Neuronal stem cell (in vitro differentiated cells): ENCODE measurements at regions not wholly inside any gene's neighbourhood (a gene's known extent, or its start where the extent isn't known, plus 50 kb on each side); places are given as distances from the start of the nearest gene placed in this dataset.

Experiments
- DNase-seq: peaks from one replicate; pipeline ENCODE4 v3.0.0-alpha.2; 2013; ENCODE audit warnings: low spot score
- H2AFZ ChIP-seq: one replicate; pipeline ENCODE4 v1.6.1; 2013; ENCODE audit warnings: mild to moderate bottlenecking, low read length, inconsistent platforms
- H2AK5ac ChIP-seq: 2 replicates; pipeline ENCODE4 v1.6.1; 2013; ENCODE audit warnings: low read depth, mild to moderate bottlenecking, inconsistent platforms, low read length, moderate library complexity, mixed read lengths
- H2BK120ac ChIP-seq: 2 replicates; pipeline ENCODE4 v1.6.1; 2013; ENCODE audit warnings: low read depth, mild to moderate bottlenecking, inconsistent platforms, low read length, moderate library complexity, mixed read lengths
- H2BK12ac ChIP-seq: one replicate; pipeline ENCODE4 v1.6.1; 2013; ENCODE audit warnings: low read length, inconsistent platforms
- H2BK15ac ChIP-seq: 2 replicates; pipeline ENCODE4 v1.6.1; 2013; ENCODE audit warnings: mild to moderate bottlenecking, low read length, inconsistent platforms, mixed read lengths
- H2BK5ac ChIP-seq: one replicate; pipeline ENCODE4 v1.6.1; 2013; ENCODE audit warnings: inconsistent platforms, mild to moderate bottlenecking, low read length, moderate library complexity
- H3K14ac ChIP-seq: one replicate; pipeline ENCODE4 v1.6.1; 2013; ENCODE audit warnings: low read length, inconsistent platforms
- H3K18ac ChIP-seq: 2 replicates; pipeline ENCODE4 v1.6.1; 2013; ENCODE audit warnings: low read length, inconsistent platforms
- H3K23ac ChIP-seq: 2 replicates; pipeline ENCODE4 v1.6.1; 2013; ENCODE audit warnings: low read depth, mild to moderate bottlenecking, mixed read lengths, low read length, inconsistent platforms; ENCODE audit not compliant: poor library complexity
- H3K27ac ChIP-seq: replicated peaks from 3 replicates; pipeline ENCODE4 v1.5.1; 2013; ENCODE audit warnings: low read length, inconsistent platforms
- H3K27me3 ChIP-seq, 3 experiments: 2 replicates each; pipeline ENCODE4 v1.6.1; 2013; ENCODE audit warnings: low read length in 3 of 3, mild to moderate bottlenecking in 2 of 3, inconsistent platforms in 1 of 3, low read depth in 1 of 3, mixed read lengths in 1 of 3, moderate library complexity in 1 of 3; ENCODE audit not compliant: control insufficient read depth in 3 of 3, insufficient read depth in 3 of 3
- H3K36me3 ChIP-seq, 2 donors: replicated peaks in 1 of 2; 2 replicates each; pipeline ENCODE4 v1.6.1; 2013; ENCODE audit warnings: low read length in 2 of 2; ENCODE audit not compliant: control insufficient read depth in 2 of 2, insufficient read depth in 2 of 2
- H3K4ac ChIP-seq: 2 replicates; pipeline ENCODE4 v1.6.1; 2013; ENCODE audit warnings: inconsistent platforms, mild to moderate bottlenecking, low read length, moderate library complexity
- H3K4me1 ChIP-seq, 2 donors: 1 replicate in 1 of 2; 2 replicates in 1 of 2; pipeline ENCODE4 v1.6.1; 2013; ENCODE audit warnings: low read length in 2 of 2, low read depth in 1 of 2; ENCODE audit not compliant: control insufficient read depth in 2 of 2, insufficient read depth in 1 of 2
- H3K4me2 ChIP-seq: one replicate; pipeline ENCODE4 v1.6.1; 2013; ENCODE audit warnings: mild to moderate bottlenecking, low read length, inconsistent platforms; ENCODE audit not compliant: insufficient read depth, poor library complexity, severe bottlenecking
- H3K4me3 ChIP-seq, 2 donors: 2 replicates each; pipeline ENCODE4 v1.5.1; 2013; ENCODE audit warnings: low read length in 2 of 2, mild to moderate bottlenecking in 2 of 2, inconsistent platforms in 1 of 2, moderate library complexity in 1 of 2
- H3K79me1 ChIP-seq: one replicate; pipeline ENCODE4 v1.6.1; 2013; ENCODE audit warnings: low read depth, mild to moderate bottlenecking, inconsistent platforms, low read length, moderate library complexity
- H3K9ac ChIP-seq: one replicate; pipeline ENCODE4 v1.6.1; 2013; ENCODE audit warnings: mild to moderate bottlenecking, low read depth, low read length, inconsistent platforms; ENCODE audit not compliant: poor library complexity
- H3K9me3 ChIP-seq, 2 donors: replicated peaks in 1 of 2; 2 replicates each; pipeline versions ENCODE3 to v1.6.1; 2013; ENCODE audit warnings: low read length in 2 of 2, mild to moderate bottlenecking in 2 of 2, inconsistent platforms in 1 of 2, low read depth in 1 of 2, mixed read lengths in 1 of 2, moderate library complexity in 1 of 2; ENCODE audit not compliant: control insufficient read depth in 2 of 2, insufficient read depth in 1 of 2
- H4K8ac ChIP-seq: one replicate; pipeline ENCODE4 v1.6.1; 2013; ENCODE audit warnings: low read depth, mild to moderate bottlenecking, inconsistent platforms, low read length, moderate library complexity
- H4K91ac ChIP-seq: one replicate; pipeline ENCODE4 v1.6.1; 2013; ENCODE audit warnings: low read length, low read depth, mild to moderate bottlenecking, inconsistent platforms; ENCODE audit not compliant: poor library complexity
- WGBS, 2 donors: extraction: QIAGEN DNeasy Blood & Tissue Kit; methylation state at CpG; one replicate each; pipeline ENCODE4 v1.1.7; 2013; ENCODE audit warnings: missing lambda C conversion rate in 2 of 2, mixed read lengths in 1 of 2; ENCODE audit not compliant: insufficient read length in 2 of 2, insufficient replicate concordance in 1 of 2; ENCODE audit errors: extremely low coverage in 2 of 2; 5-methylcytosine and 5-hydroxymethylcytosine counted together

- Histone ChIP-seq H3K4me1 (peaks cover 0 to 4% of the 10 kb centered on the region in 2 donors), H3K27ac (no peak overlapping the region), H3K9ac (no peak overlapping the region), H4K91ac (no peak overlapping the region), H2BK15ac (no peak overlapping the region), H3K79me1 (no peaks in the 10 kb centered on the region), H3K18ac (no peak overlapping the region), H2AFZ (no peak overlapping the region), H3K9me3 (no peaks in the 10 kb centered on the region), H3K4ac (no peak overlapping the region), H2BK120ac (no peak overlapping the region), H3K23ac (no peak overlapping the region), H2AK5ac (no peak overlapping the region), H3K14ac (no peak overlapping the region), H3K36me3 (no peaks in the 10 kb centered on the region), H2BK5ac (no peak overlapping the region), H3K27me3 (no peaks in the 10 kb centered on the region), H2BK12ac (no peak overlapping the region), H4K8ac (no peak overlapping the region), H3K4me2 (no peak overlapping the region), H3K4me3 (no peak overlapping the region)
- no peak for DNase-seq
- WGBS, 2 donors: no CpG with 5 or more reads among the region's 1 CpG
These were observed 236.4 kb upstream of the EPHA4 start for GRCh38 chr2:221808488-221808887.

GRCh38 chr2:221807706-221808105 lies 235.6 kb upstream of the EPHA4 start:
- no peak overlapping the region for H4K8ac ChIP-seq
- WGBS, 2 donors: no CpG with 5 or more reads among the region's 1 CpG
- H3K79me1 ChIP-seq: no peaks in the 10 kb centered on the region
- H3K23ac ChIP-seq: no peak overlapping the region
- no peak overlapping the region for H3K4ac ChIP-seq
- no peak overlapping the region for H2AFZ ChIP-seq
- H3K14ac ChIP-seq: no peak overlapping the region
- no peak overlapping the region for H2BK5ac ChIP-seq
- no peak overlapping the region for H3K18ac ChIP-seq
- no peak overlapping the region for H2BK120ac ChIP-seq
- H3K27ac ChIP-seq: no peak overlapping the region
- no peak overlapping the region for H3K4me2 ChIP-seq
- no peak overlapping the region for H4K91ac ChIP-seq
- H2BK12ac ChIP-seq: no peak overlapping the region
- H3K27me3 ChIP-seq: no peaks in the 10 kb centered on the region
- H2BK15ac ChIP-seq: no peak overlapping the region
- H3K4me1 ChIP-seq: peaks cover 0 to 4% of the 10 kb centered on the region in 2 donors
- H2AK5ac ChIP-seq: no peak overlapping the region
- H3K9me3 ChIP-seq: no peaks in the 10 kb centered on the region
- H3K9ac ChIP-seq: no peak overlapping the region
- no peaks in the 10 kb centered on the region for H3K36me3 ChIP-seq
- no peak overlapping the region for H3K4me3 ChIP-seq
- no peak for DNase-seq

DNA sequence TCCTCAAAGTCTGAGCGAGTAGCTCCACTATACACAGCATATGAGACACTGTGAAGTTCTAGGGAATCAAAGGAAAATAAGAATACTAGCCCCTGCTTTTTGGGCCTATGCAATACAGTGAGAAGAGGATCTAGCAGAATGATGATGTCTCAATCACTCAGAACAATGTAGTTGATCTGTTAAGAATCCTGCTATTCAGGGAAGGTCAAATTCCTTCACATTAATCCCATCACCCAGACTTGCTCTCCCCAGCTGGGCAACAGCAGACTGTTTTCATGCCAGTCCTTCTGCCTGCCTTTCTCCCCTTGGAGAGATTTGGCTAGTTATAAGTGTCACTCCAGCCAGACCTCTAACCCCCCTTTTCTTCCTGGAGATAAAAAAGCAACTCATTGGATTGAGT lies 230.0 kb upstream of the EPHA4 start:
- no CpG with 5 or more reads among the region's 1 CpG for WGBS, 2 donors
- no peak overlapping the region for H3K4ac ChIP-seq
- H3K36me3 ChIP-seq: no peaks in the 10 kb centered on the region
- no peak overlapping the region for H3K23ac ChIP-seq
- no peak overlapping the region for H3K9ac ChIP-seq
- no peak overlapping the region for H3K14ac ChIP-seq
- H3K4me2 ChIP-seq: no peak overlapping the region
- no peaks in the 10 kb centered on the region for H3K79me1 ChIP-seq
- H3K9me3 ChIP-seq: no peaks in the 10 kb centered on the region
- H2BK15ac ChIP-seq: no peak overlapping the region
- no peak overlapping the region for H2AFZ ChIP-seq
- H2BK120ac ChIP-seq: no peak overlapping the region
- no peak overlapping the region for H2BK12ac ChIP-seq
- H4K8ac ChIP-seq: no peak overlapping the region
- peaks cover 0 to 10% of the 10 kb centered on the region in 2 donors for H3K4me1 ChIP-seq
- peak overlapping the region; percentile 6 for H3K27ac ChIP-seq
- H3K18ac ChIP-seq: no peak overlapping the region
- no peaks in the 10 kb centered on the region for H3K27me3 ChIP-seq
- H4K91ac ChIP-seq: no peak overlapping the region
- H2AK5ac ChIP-seq: no peak overlapping the region
- peak; percentile 29 for DNase-seq
- H3K4me3 ChIP-seq: no peak overlapping the region
- H2BK5ac ChIP-seq: no peak overlapping the region

GRCh38 chr2:221792971-221793521 lies 220.9 kb upstream of the EPHA4 start:
- H2BK12ac ChIP-seq: no peak overlapping the region
- peaks cover 9 to 11% of the 10 kb centered on the region in 2 donors for H3K4me1 ChIP-seq
- no peak overlapping the region for H2BK15ac ChIP-seq
- no peak overlapping the region for H3K4me3 ChIP-seq
- no peak overlapping the region for H4K91ac ChIP-seq
- H3K36me3 ChIP-seq: no peaks in the 10 kb centered on the region
- H3K9ac ChIP-seq: no peak overlapping the region
- peak overlapping the region; percentile 64 for H3K27ac ChIP-seq
- no peak overlapping the region for H3K4ac ChIP-seq
- DNase-seq: peak; percentile 8
- H2AFZ ChIP-seq: peak overlapping the region; percentile 93
- no peak overlapping the region for H2BK120ac ChIP-seq
- H2AK5ac ChIP-seq: no peak overlapping the region
- H3K23ac ChIP-seq: no peak overlapping the region
- no peaks in the 10 kb centered on the region for H3K79me1 ChIP-seq
- H3K14ac ChIP-seq: no peak overlapping the region
- no peaks in the 10 kb centered on the region for H3K27me3 ChIP-seq
- H3K18ac ChIP-seq: no peak overlapping the region
- H3K9me3 ChIP-seq: no peaks in the 10 kb centered on the region
- no peak overlapping the region for H3K4me2 ChIP-seq
- H4K8ac ChIP-seq: no peak overlapping the region
- no peak overlapping the region for H2BK5ac ChIP-seq
- no CpG with 5 or more reads among the region's 7 CpGs for WGBS, 2 donors
